ENCODE measurements at regions not wholly inside any gene's neighbourhood (a gene's known extent, or its start where the extent isn't known, plus 50 kb on each side); places are given as distances from the start of the nearest gene placed in this dataset.

- Histone ChIP-seq H3K27me3 (ENCODE audit: control insufficient read depth in 4 of 4, insufficient read depth in 4 of 4, low read length in 3 of 4) (no peaks in the 10 kb centered on the region), H3K9me3 (ENCODE audit: control insufficient read depth in 4 of 4, low read length in 3 of 4) (no peaks in the 10 kb centered on the region), H3K27ac (ENCODE audit: low read depth in 1 of 2, low read length in 2 of 2) (no peak overlapping the region), H3K9ac (ENCODE audit: low read depth in 1 of 2, low read length in 2 of 2) (no peak overlapping the region), H3K36me3 (ENCODE audit: control insufficient read depth in 4 of 4, insufficient read depth in 3 of 4, low read depth in 1 of 4, low read length in 3 of 4) (no peaks in the 10 kb centered on the region), H3K4me3 (ENCODE audit: low read depth in 1 of 3, low read length in 3 of 3) (no peak overlapping the region), H3K4me1 (ENCODE audit: control insufficient read depth in 4 of 4, insufficient read depth in 4 of 4, low read length in 3 of 4) (no peaks in the 10 kb centered on the region)
- 77% methylated on average over 2 of the region's 2 CpGs for WGBS
- TF ChIP-seq YY1 (IDR thresholded peaks at IDR 0.05) = no peak
- no peak for DNase-seq (ENCODE audit: low spot score)
Measured at GRCh38 chr6:126232671-126233070, 107.2 kb upstream of the CENPW start.

DNA sequence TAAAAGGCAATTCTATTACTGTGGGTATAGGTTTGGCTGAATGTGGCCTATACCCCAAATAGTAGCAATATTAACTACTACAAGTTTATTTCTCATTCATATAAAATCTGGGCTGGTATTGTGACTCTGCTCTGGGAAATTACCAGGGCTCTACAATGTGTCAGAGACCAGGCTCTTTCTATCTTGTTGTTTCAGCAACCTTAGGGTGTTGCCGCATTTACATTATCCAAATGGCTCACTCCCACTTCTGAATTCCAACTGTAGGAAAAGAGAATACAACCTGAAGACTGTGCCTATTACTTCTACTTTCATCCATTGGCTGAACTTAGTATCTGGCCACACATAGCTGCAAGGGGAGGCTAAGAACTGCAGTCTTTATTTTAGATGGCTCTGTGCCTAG, 106.7 kb upstream of the CENPW start:
- Histone ChIP-seq H3K27me3 (ENCODE audit: control insufficient read depth in 4 of 4, insufficient read depth in 4 of 4, low read length in 3 of 4) (no peaks in the 10 kb centered on the region), H3K9me3 (ENCODE audit: control insufficient read depth in 4 of 4, low read length in 3 of 4) (no peaks in the 10 kb centered on the region)
- DNase-seq (ENCODE audit: low spot score) = no peak

GRCh38 chr6:126235363-126235762, 104.6 kb upstream of the CENPW start:
- no peaks in the 10 kb centered on the region for H3K9me3 ChIP-seq (ENCODE audit: control insufficient read depth in 4 of 4, low read length in 3 of 4)
- no peak for TF ChIP-seq RAD21 (IDR thresholded peaks at IDR 0.05)
- no peak overlapping the region for H3K9ac ChIP-seq (ENCODE audit: low read depth in 1 of 2, low read length in 2 of 2)
- no peaks in the 10 kb centered on the region for H3K27me3 ChIP-seq (ENCODE audit: control insufficient read depth in 4 of 4, insufficient read depth in 4 of 4, low read length in 3 of 4)
- no peaks in the 10 kb centered on the region for H3K4me1 ChIP-seq (ENCODE audit: control insufficient read depth in 4 of 4, insufficient read depth in 4 of 4, low read length in 3 of 4)
- H3K36me3 ChIP-seq (ENCODE audit: control insufficient read depth in 4 of 4, insufficient read depth in 3 of 4, low read depth in 1 of 4, low read length in 3 of 4) = no peaks in the 10 kb centered on the region
- no peak overlapping the region for H3K27ac ChIP-seq (ENCODE audit: low read depth in 1 of 2, low read length in 2 of 2)
- WGBS = 99% methylated on average over 1 of the region's 1 CpG
- H3K4me3 ChIP-seq (ENCODE audit: low read depth in 1 of 3, low read length in 3 of 3) = no peak overlapping the region
- DNase-seq (ENCODE audit: low spot score) = no peak

More for the DNA sequence above, 106.7 kb upstream of the CENPW start:
- no peaks in the 10 kb centered on the region for H3K36me3 ChIP-seq (ENCODE audit: control insufficient read depth in 4 of 4, insufficient read depth in 3 of 4, low read depth in 1 of 4, low read length in 3 of 4)
- no peak overlapping the region for H3K4me3 ChIP-seq (ENCODE audit: low read depth in 1 of 3, low read length in 3 of 3)
- H3K27ac ChIP-seq (ENCODE audit: low read depth in 1 of 2, low read length in 2 of 2) = no peak overlapping the region
- TF ChIP-seq GABPA (IDR thresholded peaks at IDR 0.05 in 1 of 2, conservative IDR thresholded peaks at IDR 0.05 in 1 of 2) (no peak), YY1 (IDR thresholded peaks at IDR 0.05) (no peak), ATF3 (IDR thresholded peaks at IDR 0.05) (no peak), MAX (IDR thresholded peaks at IDR 0.05) (no peak), HNF4A (conservative IDR thresholded peaks at IDR 0.05) (no peak), NR2F2 (IDR thresholded peaks at IDR 0.05) (no peak)
- 97% methylated on average over 1 of the region's 1 CpG for WGBS
- H3K9ac ChIP-seq (ENCODE audit: low read depth in 1 of 2, low read length in 2 of 2) = no peak overlapping the region
- no peaks in the 10 kb centered on the region for H3K4me1 ChIP-seq (ENCODE audit: control insufficient read depth in 4 of 4, insufficient read depth in 4 of 4, low read length in 3 of 4)

DNA sequence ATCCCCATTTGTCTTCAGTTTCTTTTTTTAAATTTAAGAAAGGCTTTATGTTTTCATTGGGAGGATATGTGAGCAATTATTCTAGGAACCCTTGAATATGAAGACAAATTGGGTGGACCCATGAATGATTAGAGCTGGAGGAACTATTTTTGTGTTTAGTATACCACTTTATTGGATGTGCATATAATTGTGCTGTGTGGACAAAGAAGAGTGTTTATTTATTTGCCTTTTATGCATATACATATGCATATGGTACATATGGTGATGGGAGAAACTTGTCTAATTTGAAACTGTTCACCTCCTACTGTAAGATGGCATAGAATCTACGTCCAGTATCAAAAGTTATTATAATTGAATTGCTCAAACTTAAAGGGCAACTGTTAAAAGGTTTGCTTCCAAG, 94.8 kb upstream of the CENPW start:
- no peak overlapping the region for H3K4me3 ChIP-seq (ENCODE audit: low read depth in 1 of 3, low read length in 3 of 3)
- 92% methylated on average over 1 of the region's 1 CpG for WGBS
- H3K36me3 ChIP-seq (ENCODE audit: control insufficient read depth in 4 of 4, insufficient read depth in 3 of 4, low read depth in 1 of 4, low read length in 3 of 4) = no peaks in the 10 kb centered on the region
- DNase-seq (ENCODE audit: low spot score) = no peak
- H3K9ac ChIP-seq (ENCODE audit: low read depth in 1 of 2, low read length in 2 of 2) = no peak overlapping the region
- no peaks in the 10 kb centered on the region for H3K4me1 ChIP-seq (ENCODE audit: control insufficient read depth in 4 of 4, insufficient read depth in 4 of 4, low read length in 3 of 4)
- peaks cover 0 to 1% (median 0%) of the 10 kb centered on the region in 4 donors for H3K9me3 ChIP-seq (ENCODE audit: control insufficient read depth in 4 of 4, low read length in 3 of 4)
- no peaks in the 10 kb centered on the region for H3K27me3 ChIP-seq (ENCODE audit: control insufficient read depth in 4 of 4, insufficient read depth in 4 of 4, low read length in 3 of 4)
- TF ChIP-seq FOXA1 (IDR thresholded peaks at IDR 0.05) = no peak
- TF ChIP-seq MAX (IDR thresholded peaks at IDR 0.05) = no peak
- H3K27ac ChIP-seq (ENCODE audit: low read depth in 1 of 2, low read length in 2 of 2) = no peak overlapping the region

DNA sequence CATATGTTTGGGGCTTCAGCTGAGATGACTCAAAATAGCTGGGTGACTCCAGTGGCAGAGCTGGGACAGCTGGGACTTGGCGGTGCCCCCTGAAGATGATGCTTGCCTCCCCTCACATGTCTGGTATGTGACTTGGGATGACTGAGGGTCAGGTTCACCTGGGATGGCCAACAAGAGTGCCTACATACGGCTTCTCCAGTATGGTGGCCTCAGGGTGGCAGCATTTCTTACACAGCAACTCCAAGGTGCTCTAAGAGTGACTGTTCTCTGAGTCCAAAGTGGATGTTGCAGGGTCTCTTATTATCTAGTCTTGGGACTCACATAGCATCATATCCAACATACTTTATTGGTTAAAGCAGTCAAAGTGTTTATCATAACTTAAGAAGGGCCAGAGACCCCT, 87.8 kb upstream of the CENPW start:
- no peak for DNase-seq (ENCODE audit: low spot score)
- Histone ChIP-seq H3K27me3 (ENCODE audit: control insufficient read depth in 4 of 4, insufficient read depth in 4 of 4, low read length in 3 of 4) (no peaks in the 10 kb centered on the region), H3K4me1 (ENCODE audit: control insufficient read depth in 4 of 4, insufficient read depth in 4 of 4, low read length in 3 of 4) (no peaks in the 10 kb centered on the region), H3K36me3 (ENCODE audit: control insufficient read depth in 4 of 4, insufficient read depth in 3 of 4, low read depth in 1 of 4, low read length in 3 of 4) (peaks cover 0 to 1% (median 0%) of the 10 kb centered on the region in 4 donors), H3K4me3 (ENCODE audit: low read depth in 1 of 3, low read length in 3 of 3) (no peak overlapping the region), H3K9me3 (ENCODE audit: control insufficient read depth in 4 of 4, low read length in 3 of 4) (no peaks in the 10 kb centered on the region), H3K27ac (ENCODE audit: low read depth in 1 of 2, low read length in 2 of 2) (no peak overlapping the region), H3K9ac (ENCODE audit: low read depth in 1 of 2, low read length in 2 of 2) (no peak overlapping the region)
- WGBS = 94% methylated on average over 2 of the region's 2 CpGs
- TF ChIP-seq SP1 (IDR thresholded peaks at IDR 0.05) = no peak
